ENCODE measurements at regions not wholly inside any gene's neighbourhood (a gene's known extent, or its start where the extent isn't known, plus 50 kb on each side); places are given as distances from the start of the nearest gene placed in this dataset.
"Not testable (repeated sequence)": the region's sequence is repeated elsewhere in the genome, so short reads cannot be mapped to it uniquely, and the experiment has no call there.

- no peak for DNase-seq
Observed at GRCh38 chr7:92909686-92910475, 73.5 kb upstream of the CDK6 start.

- peak; percentile 76 for DNase-seq
Observed at GRCh38 chr7:92904244-92905131, 68.1 kb upstream of the CDK6 start.

- DNase-seq, result no peak
Observed at GRCh38 chr7:92898798-92899197, 62.4 kb upstream of the CDK6 start.

GRCh38 chr7:92894857-92895256 is 58.5 kb upstream of the CDK6 start:
- not testable (repeated sequence) for DNase-seq

GRCh38 chr7:92889081-92889480 is 52.7 kb upstream of the CDK6 start:
- no peak for DNase-seq
